Anterior cingulate cortex (tissue), 58 donors: ENCODE measurements at regions not wholly inside any gene's neighbourhood (a gene's known extent, or its start where the extent isn't known, plus 50 kb on each side); places are given as distances from the start of the nearest gene placed in this dataset.
A peak's percentile ranks its signal among the peaks of the same experiment; 100 is the strongest.
"Not testable (repeated sequence)": the region's sequence is repeated elsewhere in the genome, so short reads cannot be mapped to it uniquely, and the experiment has no call there.

Experiments used
- DNase-seq, 58 donors: peaks; one replicate each; lab custom pipeline; 2025; lab: John Stamatoyannopoulos, UW

GRCh38 chr22:22946131-22946530 is 58.5 kb downstream of the IGLL5 start:
- no peak for DNase-seq

DNA sequence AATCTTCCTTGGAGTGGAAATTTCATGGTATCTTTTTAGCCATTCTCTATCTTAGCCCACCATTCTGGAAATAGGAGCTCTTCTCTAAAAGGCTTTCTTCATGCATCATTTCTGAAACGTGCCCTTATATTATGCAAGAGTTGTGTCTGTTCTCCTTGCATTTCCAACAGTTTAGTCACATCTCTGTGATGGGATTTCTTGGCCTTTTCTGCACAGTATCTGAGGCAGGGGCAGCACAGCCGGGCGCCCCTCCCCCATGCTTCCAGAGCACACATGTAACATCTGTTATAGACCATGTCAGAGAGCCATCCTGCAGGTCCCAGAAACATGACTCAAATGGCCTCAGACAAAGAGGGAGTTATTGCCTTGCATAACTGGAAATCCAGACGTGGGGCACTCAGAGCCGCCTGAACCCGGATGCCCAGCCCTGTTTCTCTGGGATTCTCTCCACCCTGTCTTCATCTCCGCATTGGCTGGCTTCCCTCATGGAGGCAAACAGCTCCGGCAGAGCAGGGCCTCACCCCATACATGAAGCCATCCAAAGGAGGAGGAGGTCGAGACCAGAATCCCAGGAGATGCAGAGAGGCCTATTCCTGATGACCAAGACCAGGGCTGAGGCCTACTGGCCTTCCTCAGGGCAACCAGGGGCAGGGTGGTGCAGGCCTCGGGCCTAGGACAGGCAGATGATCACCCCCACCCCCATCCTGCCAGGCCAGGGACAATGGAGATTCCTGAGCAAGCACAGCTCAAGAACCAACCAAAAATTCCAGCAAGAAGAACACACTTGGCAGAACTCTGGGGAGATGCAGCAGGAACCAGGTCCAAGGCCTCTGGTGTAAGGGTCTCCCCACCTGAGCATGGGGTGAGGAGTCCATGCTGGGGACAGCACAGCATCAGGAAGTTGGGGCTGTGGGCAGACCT is 61.3 kb downstream of the IGLL5 start:
- no peak for DNase-seq

- DNase-seq: no peak
Observed at GRCh38 chr22:22949953-22950352, 62.3 kb downstream of the IGLL5 start.

- DNase-seq: no peak
Observed at GRCh38 chr22:22951035-22951434, 63.4 kb downstream of the IGLL5 start.

GRCh38 chr22:22952531-22953280 is 65.1 kb downstream of the IGLL5 start:
- no peak for DNase-seq

GRCh38 chr22:22953791-22954190 is 66.2 kb downstream of the IGLL5 start:
- DNase-seq: peak in 1 of 58 donors; percentile 10

- DNase-seq: no peak
Observed at GRCh38 chr22:22954656-22955055, 67.0 kb downstream of the IGLL5 start.

- DNase-seq: peak in 1 of 58 donors; percentile 22
Observed at GRCh38 chr22:22955276-22955798, 67.7 kb downstream of the IGLL5 start.

DNA sequence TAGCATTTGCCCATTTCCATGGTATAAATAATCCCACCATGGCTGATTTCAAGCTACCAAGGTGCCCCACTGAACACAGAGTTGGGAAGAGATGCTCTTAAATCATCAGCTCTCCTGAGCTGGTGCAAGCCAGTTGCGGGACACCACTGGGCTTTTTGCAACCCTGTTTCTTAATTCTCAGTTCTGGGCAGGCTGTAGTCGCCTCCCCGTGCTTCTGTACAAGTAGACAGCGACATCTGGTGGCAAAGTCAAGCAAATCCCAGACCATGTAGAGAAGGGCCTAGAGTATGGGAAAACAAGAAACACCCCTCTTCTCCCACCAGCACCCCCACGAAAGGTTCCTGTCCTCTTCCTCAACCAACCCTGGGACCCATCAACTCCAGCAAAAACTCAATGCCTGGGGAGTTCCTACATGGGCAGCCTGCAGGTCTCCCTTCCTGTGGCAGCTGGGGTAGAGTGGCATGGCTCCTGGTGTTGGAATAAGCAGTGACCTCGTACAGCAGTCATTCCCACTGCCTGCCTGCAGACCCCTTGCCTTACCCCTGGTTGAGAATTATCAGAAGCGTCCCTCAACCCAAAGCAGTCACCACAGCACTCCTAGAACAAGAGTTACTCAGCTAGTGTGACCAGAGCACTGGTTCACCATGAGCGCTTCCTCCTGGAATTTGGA is 68.4 kb downstream of the IGLL5 start:
- DNase-seq: peak in 53 of 58 donors; percentile 8 to 77 (median 43)

- no peak for DNase-seq
Observed at GRCh38 chr22:22957090-22957489, 69.5 kb downstream of the IGLL5 start.

GRCh38 chr22:22958621-22959020 is 71.0 kb downstream of the IGLL5 start:
- DNase-seq: no peak

- DNase-seq: peak in 55 of 58 donors; percentile 27 to 88 (median 68)
Observed at GRCh38 chr22:22959147-22959827, 71.7 kb downstream of the IGLL5 start.

DNA sequence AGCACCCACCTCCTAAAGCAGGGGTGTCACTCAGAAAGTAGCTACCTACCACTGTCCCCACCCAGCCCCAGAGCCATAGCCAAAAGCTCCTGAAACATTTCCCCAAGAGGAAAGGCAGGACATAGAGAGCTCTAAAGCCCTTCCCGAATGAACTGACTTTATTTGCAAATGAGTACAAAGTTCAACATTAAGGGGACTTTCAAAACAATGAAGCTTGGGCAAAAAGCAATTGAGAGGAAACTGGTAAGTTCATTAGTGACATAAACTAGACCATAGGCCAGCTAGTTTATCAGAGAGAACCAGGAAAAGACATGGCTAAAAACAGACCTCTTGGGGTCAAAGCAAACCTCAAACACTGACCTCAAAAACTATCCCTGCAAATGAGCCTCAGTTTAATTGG is 72.7 kb downstream of the IGLL5 start:
- DNase-seq: no peak

- no peak for DNase-seq
Observed at GRCh38 chr22:22961574-22961973, 74.0 kb downstream of the IGLL5 start.

- no peak for DNase-seq
Observed at GRCh38 chr22:22968366-22968765, 80.8 kb downstream of the IGLL5 start.

DNA sequence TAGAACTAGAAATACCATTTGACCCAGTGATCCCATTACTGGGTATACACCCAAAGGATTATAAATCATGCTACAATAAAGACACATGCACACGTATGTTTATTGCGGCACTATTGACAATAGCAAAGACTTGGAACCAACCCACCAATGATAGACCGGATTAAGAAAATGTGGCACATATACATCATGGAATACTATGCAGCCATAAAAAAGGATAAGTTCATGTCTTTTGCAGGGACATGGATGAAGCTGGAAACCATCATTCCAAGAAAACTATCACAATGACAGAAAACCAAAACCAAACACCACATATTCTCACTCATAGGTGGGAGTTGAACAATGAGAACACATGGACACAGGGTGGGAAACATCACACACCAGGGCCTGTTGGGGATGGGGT is 85.0 kb downstream of the IGLL5 start:
- not testable (repeated sequence) for DNase-seq

DNA sequence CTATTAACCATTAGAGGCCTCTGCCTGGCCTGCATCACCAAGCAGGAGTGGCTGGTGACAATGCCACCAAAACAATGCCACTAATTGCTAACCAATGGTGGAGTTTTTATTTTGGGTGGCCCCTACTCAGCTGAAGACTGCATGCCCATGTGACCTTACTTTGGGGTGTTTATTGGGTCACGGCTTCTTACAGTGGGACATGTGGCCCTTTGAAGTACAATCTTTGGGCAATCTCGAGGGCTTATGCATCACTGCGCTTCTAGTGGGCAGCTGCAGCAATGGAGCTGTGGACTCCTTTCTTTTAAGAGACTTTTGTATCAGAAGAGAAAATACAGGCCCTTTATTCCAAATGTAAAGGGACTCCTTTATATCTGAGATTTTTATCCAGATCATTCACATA is 85.7 kb downstream of the IGLL5 start:
- no peak for DNase-seq

DNA sequence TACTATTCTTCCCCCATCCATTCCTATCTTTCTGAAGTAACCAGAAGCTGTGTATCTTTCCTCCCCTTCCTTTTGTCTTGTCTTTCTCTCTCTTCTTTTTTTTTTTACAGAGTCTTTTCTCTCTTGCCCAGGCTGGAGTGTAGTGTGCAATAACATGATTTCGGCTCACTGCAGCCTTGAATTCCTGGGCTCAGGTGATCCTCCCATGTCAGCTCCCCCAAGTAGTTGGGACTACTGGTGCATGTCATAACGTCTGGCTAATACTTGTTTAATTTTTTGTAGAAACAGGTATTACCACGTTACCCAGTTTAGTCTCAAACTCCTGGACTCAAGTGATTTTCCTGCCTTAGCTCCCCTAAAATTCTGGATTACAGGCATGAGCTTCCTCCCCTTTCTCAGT is 86.5 kb downstream of the IGLL5 start:
- no peak for DNase-seq

- no peak for DNase-seq
Observed at GRCh38 chr22:22974795-22975580, 87.4 kb downstream of the IGLL5 start.
